Esophagus squamous epithelium (tissue), 5 donors: ENCODE measurements at regions not wholly inside any gene's neighbourhood (a gene's known extent, or its start where the extent isn't known, plus 50 kb on each side); places are given as distances from the start of the nearest gene placed in this dataset.

Experiments
- DNase-seq: peaks from one replicate; lab custom pipeline; 2025; lab: John Stamatoyannopoulos, UW
- H3K27ac ChIP-seq, 4 donors: fragments of 200-600 bp; sonication (generic); one replicate each; pipeline ENCODE4 v1.5.1; 2016 to 2019; ENCODE audit warnings: mild to moderate bottlenecking in 1 of 4
- H3K27me3 ChIP-seq, 4 donors: fragments of 200-600 bp; sonication (generic); 1 replicate in 3 of 4; 2 replicates in 1 of 4; pipeline versions ENCODE4 v1.5.1 to v1.6.0; 2017 to 2021; ENCODE audit warnings: antibody characterized with exemption in 1 of 4
- H3K36me3 ChIP-seq, 3 donors: fragments of 200-600 bp; sonication (generic); one replicate each; pipeline ENCODE4 v1.5.1; 2016 to 2019
- H3K4me1 ChIP-seq, 3 donors: fragments of 200-600 bp; sonication (generic); one replicate each; pipeline ENCODE4 v1.5.1; 2017 to 2019
- H3K4me3 ChIP-seq, 4 donors: fragments of 200-600 bp; sonication (generic); 1 replicate in 3 of 4; 2 replicates in 1 of 4; pipeline ENCODE4 v1.5.1; 2016 to 2019; ENCODE audit warnings: mild to moderate bottlenecking in 2 of 4, moderate library complexity in 1 of 4
- H3K9me3 ChIP-seq, 3 donors: fragments of 200-600 bp; sonication (generic); one replicate each; pipeline ENCODE4 v1.5.1; 2016 to 2019
- POLR2A ChIP-seq, 4 donors: fragments of 450-650 bp; IDR thresholded peaks; one replicate each; pipeline ENCODE4 v1.6.1; 2017; ENCODE audit warnings: antibody characterized with exemption in 4 of 4, mild to moderate bottlenecking in 4 of 4, moderate library complexity in 3 of 4
- WGBS, 2 donors: methylation state at CpG; one replicate each; pipeline ENCODE4 v1.1.5; 2018; 5-methylcytosine and 5-hydroxymethylcytosine counted together
- intact Hi-C: fragments of 100-400 bp; cut with DNase I; formaldehyde crosslinking; loops from one replicate; pipeline ENCODE4 v1.15.0; 2022
- TF ChIP-seq, protein P1 (sequence below), 6 experiments: fragments of 450-650 bp in 4 of 6; fragments of 200-600 bp in 2 of 6; sonication (generic) in 2 of 6; IDR thresholded peaks; one replicate each; pipeline ENCODE4 v1.5.1; 2016 to 2019; ENCODE audit warnings: antibody characterized with exemption in 6 of 6, mild to moderate bottlenecking in 4 of 6, moderate library complexity in 4 of 6
- donor health status: DM: yes; HTN: yes; CAD: no.

DNA sequence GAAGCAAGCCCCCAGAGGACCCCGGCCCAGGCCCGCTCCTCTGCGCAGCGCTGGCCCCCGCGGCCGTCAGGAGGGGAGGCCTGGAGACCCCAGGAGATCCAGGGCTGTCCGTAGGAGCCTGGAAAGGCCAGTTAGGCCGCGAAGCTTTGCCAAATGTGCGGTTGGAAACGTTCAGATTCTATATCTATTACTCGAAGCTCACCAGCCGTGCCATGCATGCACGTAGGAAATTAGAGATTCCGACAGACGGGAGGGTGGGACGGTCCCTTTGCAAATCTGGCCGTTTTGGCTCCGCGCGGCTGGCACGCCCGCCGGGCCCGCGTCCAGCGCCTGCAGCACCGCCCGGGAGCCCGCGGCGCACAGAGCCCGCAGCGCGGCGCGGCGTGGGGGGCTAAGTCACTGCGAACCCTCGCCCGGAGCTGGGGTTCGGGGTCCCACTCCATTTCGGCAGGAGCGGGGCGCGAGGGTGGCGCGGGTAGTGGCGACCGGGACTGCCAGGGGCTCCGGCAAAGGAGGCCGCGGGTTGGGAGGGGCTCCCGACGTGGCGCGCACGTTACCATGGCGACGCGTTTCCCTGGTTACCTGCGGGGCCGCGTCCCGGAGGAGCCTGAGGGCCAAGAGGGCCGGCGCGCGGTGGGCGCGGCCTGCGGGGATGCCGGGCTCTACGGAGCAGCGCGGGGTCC, 488.6 kb upstream of the SMIM21 start:
- intact Hi-C loops, result no loop called here
- Histone ChIP-seq H3K36me3 (no peaks in the 10 kb centered on the region), H3K27me3 (peaks cover 0 to 27% (median 0%) of the 10 kb centered on the region in 4 donors), H3K4me1 (peaks cover 3 to 11% (median 8%) of the 10 kb centered on the region in 3 donors), H3K9me3 (no peaks in the 10 kb centered on the region), H3K4me3 (peak overlapping the region; percentile 15 to 63 (median 40)), H3K27ac (no peak overlapping the region)
- 9% methylated on average over 17 to 18 of the region's 77 CpGs for WGBS, 2 donors
- no peak for DNase-seq
- TF ChIP-seq, protein P1, sequence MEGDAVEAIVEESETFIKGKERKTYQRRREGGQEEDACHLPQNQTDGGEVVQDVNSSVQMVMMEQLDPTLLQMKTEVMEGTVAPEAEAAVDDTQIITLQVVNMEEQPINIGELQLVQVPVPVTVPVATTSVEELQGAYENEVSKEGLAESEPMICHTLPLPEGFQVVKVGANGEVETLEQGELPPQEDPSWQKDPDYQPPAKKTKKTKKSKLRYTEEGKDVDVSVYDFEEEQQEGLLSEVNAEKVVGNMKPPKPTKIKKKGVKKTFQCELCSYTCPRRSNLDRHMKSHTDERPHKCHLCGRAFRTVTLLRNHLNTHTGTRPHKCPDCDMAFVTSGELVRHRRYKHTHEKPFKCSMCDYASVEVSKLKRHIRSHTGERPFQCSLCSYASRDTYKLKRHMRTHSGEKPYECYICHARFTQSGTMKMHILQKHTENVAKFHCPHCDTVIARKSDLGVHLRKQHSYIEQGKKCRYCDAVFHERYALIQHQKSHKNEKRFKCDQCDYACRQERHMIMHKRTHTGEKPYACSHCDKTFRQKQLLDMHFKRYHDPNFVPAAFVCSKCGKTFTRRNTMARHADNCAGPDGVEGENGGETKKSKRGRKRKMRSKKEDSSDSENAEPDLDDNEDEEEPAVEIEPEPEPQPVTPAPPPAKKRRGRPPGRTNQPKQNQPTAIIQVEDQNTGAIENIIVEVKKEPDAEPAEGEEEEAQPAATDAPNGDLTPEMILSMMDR (IDR thresholded peaks at IDR 0.05), result no peak
- TF ChIP-seq POLR2A (IDR thresholded peaks at IDR 0.05), result no peak

DNA sequence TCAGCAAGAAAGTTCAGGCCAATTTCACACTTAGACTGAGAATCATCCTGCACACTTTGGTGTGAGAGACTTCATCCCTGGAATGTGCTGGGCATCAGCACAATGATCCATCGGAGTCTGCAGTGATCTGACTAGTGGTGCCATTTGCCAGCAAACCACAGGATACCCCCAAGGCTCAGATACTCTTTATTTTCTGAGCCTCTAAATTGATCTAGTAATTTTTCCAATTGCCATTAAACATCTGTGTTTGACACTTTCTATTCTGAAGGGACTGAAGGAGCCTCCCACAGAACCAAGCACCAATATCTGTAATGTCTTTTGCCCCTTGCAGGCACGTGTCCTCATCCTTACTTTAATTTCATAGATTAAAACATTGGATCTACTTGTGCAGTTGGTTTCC, 485.3 kb upstream of the SMIM21 start:
- DNase-seq, result no peak
- H3K9me3 ChIP-seq, result no peaks in the 10 kb centered on the region
- no peaks in the 10 kb centered on the region for H3K36me3 ChIP-seq
- H3K27me3 ChIP-seq, result peaks cover 0 to 23% (median 0%) of the 10 kb centered on the region in 4 donors
- intact Hi-C loops, result no loop called here
- peaks cover 3 to 11% (median 8%) of the 10 kb centered on the region in 3 donors for H3K4me1 ChIP-seq
- H3K27ac ChIP-seq, result no peak overlapping the region
- TF ChIP-seq, protein P1 (IDR thresholded peaks at IDR 0.05), result no peak
- TF ChIP-seq POLR2A (IDR thresholded peaks at IDR 0.05), result no peak
- H3K4me3 ChIP-seq, result no peak overlapping the region
- 63 to 74% methylated on average over 1 of the region's 2 CpGs for WGBS, 2 donors

DNA sequence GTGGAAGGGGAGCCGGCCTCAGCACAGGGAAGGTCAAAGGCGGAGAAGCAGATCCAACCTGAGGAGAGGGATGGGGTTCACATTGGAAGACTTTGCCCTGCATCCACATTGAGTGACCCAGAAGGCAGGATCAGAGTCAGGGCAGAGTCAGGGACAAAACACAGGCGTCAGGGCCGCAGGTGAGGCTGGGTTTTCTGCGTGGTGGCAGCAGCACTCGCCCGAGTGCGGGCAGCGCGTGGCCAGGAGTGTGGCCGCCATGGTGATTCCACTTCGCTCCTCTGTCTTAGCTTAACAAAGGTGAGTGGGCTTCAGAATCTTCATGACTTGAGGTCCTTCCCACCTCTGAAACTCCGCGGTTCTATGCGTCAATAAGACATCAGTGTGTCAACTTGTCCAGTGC, 476.9 kb upstream of the SMIM21 start:
- intact Hi-C loops, result no loop called here
- Histone ChIP-seq H3K27me3 (no peaks in the 10 kb centered on the region), H3K36me3 (no peaks in the 10 kb centered on the region), H3K4me1 (no peaks in the 10 kb centered on the region), H3K4me3 (no peak overlapping the region), H3K27ac (no peak overlapping the region), H3K9me3 (no peaks in the 10 kb centered on the region)
- no peak for TF ChIP-seq POLR2A (IDR thresholded peaks at IDR 0.05)
- TF ChIP-seq, protein P1 (IDR thresholded peaks at IDR 0.05), result no peak
- 93 to 94% methylated on average over 6 to 14 of the region's 15 CpGs for WGBS, 2 donors
- no peak for DNase-seq

DNA sequence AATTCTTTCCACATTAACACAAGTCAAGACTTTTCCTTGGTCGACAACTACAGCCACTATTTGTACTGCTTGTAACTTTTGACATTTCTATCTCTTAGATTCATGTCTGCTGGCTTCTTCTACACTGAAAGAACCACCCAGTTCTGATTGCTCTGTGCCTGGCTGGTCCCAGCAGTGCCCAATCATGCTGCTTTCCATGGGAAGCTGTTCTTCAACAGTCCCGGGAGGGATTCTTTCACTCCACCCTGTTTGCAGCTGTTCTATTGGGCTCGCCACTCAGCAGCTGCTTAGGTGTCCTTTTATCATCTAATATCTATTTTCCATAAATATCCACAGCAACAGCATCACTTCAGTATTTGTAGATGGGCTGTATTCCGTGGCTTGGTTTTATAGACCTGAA, 471.1 kb upstream of the SMIM21 start:
- DNase-seq, result no peak
- WGBS, 2 donors, result 58 to 63% methylated on average over 4 of the region's 4 CpGs
- no peak overlapping the region for H3K27ac ChIP-seq
- H3K9me3 ChIP-seq, result no peaks in the 10 kb centered on the region
- no peaks in the 10 kb centered on the region for H3K27me3 ChIP-seq
- H3K4me1 ChIP-seq, result no peaks in the 10 kb centered on the region
- H3K36me3 ChIP-seq, result no peaks in the 10 kb centered on the region
- TF ChIP-seq, protein P1 (IDR thresholded peaks at IDR 0.05), result no peak
- no peak for TF ChIP-seq POLR2A (IDR thresholded peaks at IDR 0.05)
- no peak overlapping the region for H3K4me3 ChIP-seq
- intact Hi-C loops, result no loop called here

DNA sequence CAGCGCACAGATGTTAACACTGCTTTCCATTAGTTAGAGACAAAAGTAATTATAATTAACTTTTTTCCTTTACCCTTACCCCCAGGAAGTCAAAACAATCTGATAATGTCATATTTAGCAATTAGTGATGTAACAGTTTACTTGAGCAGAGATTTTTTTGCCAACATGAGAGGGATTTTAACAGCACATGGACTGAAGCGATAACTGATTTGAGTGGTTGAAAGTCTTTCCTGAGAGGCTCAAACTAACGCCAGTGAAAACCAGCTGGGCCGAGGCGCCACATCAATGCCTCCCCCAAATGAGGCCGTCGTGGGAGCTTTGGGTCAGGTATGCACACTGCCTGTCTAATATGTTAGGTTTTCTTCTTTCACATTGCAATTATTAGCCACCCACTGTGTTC, 469.9 kb upstream of the SMIM21 start:
- intact Hi-C loops, result no loop called here
- no peaks in the 10 kb centered on the region for H3K36me3 ChIP-seq
- H3K9me3 ChIP-seq, result no peaks in the 10 kb centered on the region
- no peak for DNase-seq
- WGBS, 2 donors, result 84 to 94% methylated on average over 7 of the region's 7 CpGs
- no peak for TF ChIP-seq POLR2A (IDR thresholded peaks at IDR 0.05)
- TF ChIP-seq, protein P1 (IDR thresholded peaks at IDR 0.05), result no peak
- H3K4me1 ChIP-seq, result no peaks in the 10 kb centered on the region
- H3K27me3 ChIP-seq, result no peaks in the 10 kb centered on the region
- H3K4me3 ChIP-seq, result no peak overlapping the region
- H3K27ac ChIP-seq, result no peak overlapping the region
